HG03175 (cell line): ENCODE measurements at regions not wholly inside any gene's neighbourhood (a gene's known extent, or its start where the extent isn't known, plus 50 kb on each side); places are given as distances from the start of the nearest gene placed in this dataset.

Experiments used
- ATAC-seq: cut with Tn5 transposase; IDR thresholded peaks from one replicate; pipeline ENCODE4 v1.9.1; 2021; ENCODE audit warnings: mild to moderate bottlenecking, moderate library complexity; ENCODE audit not compliant: unreplicated experiment

- no peak for ATAC-seq
These were observed 286.1 kb downstream of the SEC14L1 start for GRCh38 chr17:77426676-77427386.

GRCh38 chr17:77427391-77427991, 286.7 kb downstream of the SEC14L1 start:
- ATAC-seq = no peak

GRCh38 chr17:77428020-77428748, 287.4 kb downstream of the SEC14L1 start:
- no peak for ATAC-seq

GRCh38 chr17:77428749-77429368, 288.1 kb downstream of the SEC14L1 start:
- no peak for ATAC-seq

GRCh38 chr17:77429369-77429968, 288.7 kb downstream of the SEC14L1 start:
- no peak for ATAC-seq

GRCh38 chr17:77429969-77430752, 289.4 kb downstream of the SEC14L1 start:
- no peak for ATAC-seq

GRCh38 chr17:77432034-77432661, 291.4 kb downstream of the SEC14L1 start:
- ATAC-seq = no peak

GRCh38 chr17:77432742-77433141, 292.0 kb downstream of the SEC14L1 start:
- ATAC-seq = no peak

- no peak for ATAC-seq
These were observed 292.8 kb downstream of the SEC14L1 start for GRCh38 chr17:77433385-77434135.

- no peak for ATAC-seq
These were observed 293.7 kb downstream of the SEC14L1 start for GRCh38 chr17:77434136-77435114.

GRCh38 chr17:77435272-77436057, 294.7 kb downstream of the SEC14L1 start:
- ATAC-seq = no peak

- no peak for ATAC-seq
These were observed 295.3 kb downstream of the SEC14L1 start for GRCh38 chr17:77436058-77436442.

- ATAC-seq = no peak
These were observed 295.7 kb downstream of the SEC14L1 start for GRCh38 chr17:77436481-77436880.

- no peak for ATAC-seq
These were observed 296.2 kb downstream of the SEC14L1 start for GRCh38 chr17:77437017-77437416.

- ATAC-seq = no peak
These were observed 297.0 kb downstream of the SEC14L1 start for GRCh38 chr17:77437747-77438146.

- no peak for ATAC-seq
These were observed 297.7 kb downstream of the SEC14L1 start for GRCh38 chr17:77438241-77439188.
